ENCODE measurements at regions not wholly inside any gene's neighbourhood (a gene's known extent, or its start where the extent isn't known, plus 50 kb on each side); places are given as distances from the start of the nearest gene placed in this dataset.
"Not testable (repeated sequence)": the region's sequence is repeated elsewhere in the genome, so short reads cannot be mapped to it uniquely, and the experiment has no call there.

GRCh38 chr7:17020250-17020649 is 138.5 kb upstream of the AGR3 start:
- no peak for DNase-seq

- no peak for DNase-seq
These were observed 139.4 kb upstream of the AGR3 start for GRCh38 chr7:17021205-17021604.

GRCh38 chr7:17022920-17023319 is 141.1 kb upstream of the AGR3 start:
- peak; percentile 44 for DNase-seq

GRCh38 chr7:17026269-17026668 is 144.5 kb upstream of the AGR3 start:
- DNase-seq, result no peak

- DNase-seq, result no peak
These were observed 145.5 kb upstream of the AGR3 start for GRCh38 chr7:17027143-17027788.

GRCh38 chr7:17027789-17028152 is 146.0 kb upstream of the AGR3 start:
- no peak for DNase-seq

GRCh38 chr7:17029150-17029549 is 147.4 kb upstream of the AGR3 start:
- DNase-seq, result no peak

GRCh38 chr7:17030559-17030958 is 148.8 kb upstream of the AGR3 start:
- no peak for DNase-seq

GRCh38 chr7:17031906-17032551 is 150.2 kb upstream of the AGR3 start:
- no peak for DNase-seq

GRCh38 chr7:17033245-17033644 is 151.5 kb upstream of the AGR3 start:
- DNase-seq, result no peak

- no peak for DNase-seq
These were observed 154.8 kb upstream of the AGR3 start for GRCh38 chr7:17036584-17036983.

- DNase-seq, result no peak
These were observed 155.6 kb upstream of the AGR3 start for GRCh38 chr7:17037356-17037755.

- DNase-seq, result no peak
These were observed 156.5 kb upstream of the AGR3 start for GRCh38 chr7:17038160-17038782.

GRCh38 chr7:17038783-17039170 is 157.0 kb upstream of the AGR3 start:
- DNase-seq, result no peak

- no peak for DNase-seq
These were observed 157.6 kb upstream of the AGR3 start for GRCh38 chr7:17039372-17039771.

- DNase-seq, result no peak
These were observed 158.9 kb upstream of the AGR3 start for GRCh38 chr7:17040716-17041115.

- no peak for DNase-seq
These were observed 159.5 kb upstream of the AGR3 start for GRCh38 chr7:17041324-17041723.

- DNase-seq, result no peak
These were observed 160.4 kb upstream of the AGR3 start for GRCh38 chr7:17042211-17042610.

- DNase-seq, result no peak
These were observed 161.5 kb upstream of the AGR3 start for GRCh38 chr7:17043012-17043877.

GRCh38 chr7:17044396-17044795 is 162.6 kb upstream of the AGR3 start:
- no peak for DNase-seq

GRCh38 chr7:17044861-17045260 is 163.1 kb upstream of the AGR3 start:
- DNase-seq, result no peak

- DNase-seq, result no peak
These were observed 164.5 kb upstream of the AGR3 start for GRCh38 chr7:17046259-17046658.

- no peak for DNase-seq
These were observed 164.9 kb upstream of the AGR3 start for GRCh38 chr7:17046666-17047065.

- not testable (repeated sequence) for DNase-seq
These were observed 171.4 kb upstream of the AGR3 start for GRCh38 chr7:17053164-17053563.
